Hepatocyte (in vitro differentiated cells): ENCODE measurements at regions not wholly inside any gene's neighbourhood (a gene's known extent, or its start where the extent isn't known, plus 50 kb on each side); places are given as distances from the start of the nearest gene placed in this dataset.
A peak's percentile ranks its signal among the peaks of the same experiment; 100 is the strongest.

Experiments used
- DNase-seq: peaks from one replicate; pipeline ENCODE4 v3.0.0-alpha.2; 2016; ENCODE audit warnings: low spot score
- H2AFZ ChIP-seq: fragments of 200-600 bp; sonication (generic); 2 replicates; pipeline ENCODE4 v1.6.0; 2016; ENCODE audit warnings: antibody characterized with exemption, mild to moderate bottlenecking
- H3K27ac ChIP-seq: fragments of 200-600 bp; sonication (generic); 2 replicates; pipeline ENCODE4 v1.5.1; 2016; ENCODE audit warnings: mild to moderate bottlenecking
- H3K27me3 ChIP-seq: fragments of 200-600 bp; sonication (generic); 2 replicates; pipeline ENCODE4 v1.6.1; 2016
- H3K36me3 ChIP-seq: fragments of 200-600 bp; sonication (generic); replicated peaks from 2 replicates; pipeline ENCODE4 v1.5.1; 2016; ENCODE audit warnings: low read depth; ENCODE audit not compliant: insufficient read depth
- H3K4me1 ChIP-seq: fragments of 200-600 bp; sonication (generic); 2 replicates; pipeline ENCODE4 v1.5.1; 2016; ENCODE audit warnings: mild to moderate bottlenecking, moderate library complexity; ENCODE audit not compliant: insufficient read depth
- H3K4me2 ChIP-seq: fragments of 200-600 bp; sonication (generic); 2 replicates; pipeline ENCODE4 v1.6.0; 2016
- H3K4me3 ChIP-seq: fragments of 200-600 bp; sonication (generic); 2 replicates; pipeline ENCODE4 v1.5.1; 2016; ENCODE audit warnings: mild to moderate bottlenecking
- H3K79me2 ChIP-seq: fragments of 200-600 bp; sonication (generic); 2 replicates; pipeline ENCODE4 v1.6.0; 2017; ENCODE audit warnings: mild to moderate bottlenecking
- H3K9me2 ChIP-seq: fragments of 200-600 bp; sonication (generic); replicated peaks from 2 replicates; pipeline ENCODE4 v1.6.0; 2017; ENCODE audit warnings: mild to moderate bottlenecking; ENCODE audit not compliant: insufficient read depth
- H3K9me3 ChIP-seq: fragments of 200-600 bp; sonication (generic); 2 replicates; pipeline ENCODE4 v1.5.1; 2016; ENCODE audit warnings: low read depth, mild to moderate bottlenecking
- H4K20me1 ChIP-seq: fragments of 200-600 bp; sonication (generic); 2 replicates; pipeline ENCODE4 v1.6.0; 2016; ENCODE audit warnings: mild to moderate bottlenecking; ENCODE audit not compliant: insufficient read depth, poor library complexity, severe bottlenecking
- EZH2 ChIP-seq: fragments of 200-600 bp; sonication (generic); IDR thresholded peaks from 2 replicates; pipeline ENCODE4 v1.6.1; 2016; ENCODE audit warnings: antibody characterized with exemption, mild to moderate bottlenecking, borderline replicate concordance
- EZH2phosphoT487 ChIP-seq: fragments of 200-600 bp; sonication (generic); IDR thresholded peaks from one replicate; pipeline ENCODE4 v1.6.1; 2018; ENCODE audit warnings: antibody characterized with exemption, mild to moderate bottlenecking, low read depth, moderate library complexity; ENCODE audit not compliant: unreplicated experiment, severe bottlenecking
- WGBS: methylation state at CpG from one replicate; pipeline ENCODE4 v1.1.6; 2016; ENCODE audit warnings: low lambda C conversion rate; ENCODE audit errors: missing lambda C conversion rate; 5-methylcytosine and 5-hydroxymethylcytosine counted together
- TF ChIP-seq, protein P1 (sequence below): fragments of 200-600 bp; sonication (generic); IDR thresholded peaks from 2 replicates; pipeline ENCODE4 v1.5.1; 2016; ENCODE audit warnings: antibody characterized with exemption, mild to moderate bottlenecking; ENCODE audit not compliant: poor library complexity

DNA sequence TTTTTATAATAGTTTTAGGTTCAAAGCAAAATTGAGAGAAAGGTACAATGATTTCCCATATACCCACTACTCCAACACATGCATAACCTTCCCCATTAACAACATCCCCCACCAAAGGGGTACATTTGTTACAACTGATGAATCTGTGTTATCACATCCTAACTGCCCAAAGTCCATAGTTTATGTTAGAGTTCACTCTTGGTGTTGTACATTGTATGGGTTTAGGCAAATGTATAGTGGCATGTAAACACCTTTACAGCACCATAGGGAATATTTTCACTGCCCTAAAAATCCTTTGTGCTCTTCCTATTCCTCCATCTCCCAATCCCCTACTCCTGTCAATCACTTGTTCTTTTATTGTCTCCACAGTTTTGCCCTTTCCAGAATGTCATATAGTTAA is 471.6 kb downstream of the CPS1 start:
- Histone ChIP-seq H3K79me2 (no peaks in the 10 kb centered on the region), H3K9me2 (no peaks in the 10 kb centered on the region), H4K20me1 (no peaks in the 10 kb centered on the region), H3K4me3 (no peak overlapping the region), H3K9me3 (no peaks in the 10 kb centered on the region), H3K36me3 (no peaks in the 10 kb centered on the region), H2AFZ (no peak overlapping the region), H3K4me2 (no peak overlapping the region), H3K27me3 (no peaks in the 10 kb centered on the region), H3K4me1 (no peaks in the 10 kb centered on the region), H3K27ac (no peak overlapping the region)
- DNase-seq = no peak
- TF ChIP-seq EZH2 = no peak
- TF ChIP-seq, protein P1, sequence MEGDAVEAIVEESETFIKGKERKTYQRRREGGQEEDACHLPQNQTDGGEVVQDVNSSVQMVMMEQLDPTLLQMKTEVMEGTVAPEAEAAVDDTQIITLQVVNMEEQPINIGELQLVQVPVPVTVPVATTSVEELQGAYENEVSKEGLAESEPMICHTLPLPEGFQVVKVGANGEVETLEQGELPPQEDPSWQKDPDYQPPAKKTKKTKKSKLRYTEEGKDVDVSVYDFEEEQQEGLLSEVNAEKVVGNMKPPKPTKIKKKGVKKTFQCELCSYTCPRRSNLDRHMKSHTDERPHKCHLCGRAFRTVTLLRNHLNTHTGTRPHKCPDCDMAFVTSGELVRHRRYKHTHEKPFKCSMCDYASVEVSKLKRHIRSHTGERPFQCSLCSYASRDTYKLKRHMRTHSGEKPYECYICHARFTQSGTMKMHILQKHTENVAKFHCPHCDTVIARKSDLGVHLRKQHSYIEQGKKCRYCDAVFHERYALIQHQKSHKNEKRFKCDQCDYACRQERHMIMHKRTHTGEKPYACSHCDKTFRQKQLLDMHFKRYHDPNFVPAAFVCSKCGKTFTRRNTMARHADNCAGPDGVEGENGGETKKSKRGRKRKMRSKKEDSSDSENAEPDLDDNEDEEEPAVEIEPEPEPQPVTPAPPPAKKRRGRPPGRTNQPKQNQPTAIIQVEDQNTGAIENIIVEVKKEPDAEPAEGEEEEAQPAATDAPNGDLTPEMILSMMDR = no peak
- no peak for TF ChIP-seq EZH2phosphoT487

DNA sequence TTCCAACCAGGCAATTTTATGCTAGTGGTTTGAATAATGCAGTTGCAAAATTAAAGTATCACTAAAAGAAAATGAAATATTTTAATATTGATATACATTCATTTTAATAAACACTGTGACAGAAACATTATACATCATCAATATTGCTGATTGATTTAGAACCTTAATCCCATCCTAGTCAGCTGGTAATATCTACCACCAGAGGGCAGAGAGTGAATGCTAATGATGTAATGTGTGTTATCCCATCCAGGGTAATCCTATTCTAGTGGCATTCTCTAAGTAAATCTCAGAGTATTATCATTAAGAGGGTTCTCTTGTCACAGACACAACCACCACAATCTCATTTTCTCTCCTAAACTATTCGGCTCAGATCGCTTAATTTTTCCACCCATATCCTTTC is 477.4 kb downstream of the CPS1 start:
- Histone ChIP-seq H3K9me3 (no peaks in the 10 kb centered on the region), H3K36me3 (no peaks in the 10 kb centered on the region), H2AFZ (no peak overlapping the region), H3K4me2 (no peak overlapping the region), H3K27ac (no peak overlapping the region), H3K79me2 (no peaks in the 10 kb centered on the region), H3K27me3 (no peaks in the 10 kb centered on the region), H3K4me1 (no peaks in the 10 kb centered on the region), H4K20me1 (no peaks in the 10 kb centered on the region), H3K4me3 (no peak overlapping the region), H3K9me2 (no peaks in the 10 kb centered on the region)
- WGBS = 43% methylated on average over 2 of the region's 2 CpGs
- TF ChIP-seq EZH2 (no peak), EZH2phosphoT487 (no peak)
- TF ChIP-seq, protein P1 = peak; percentile 52
- peak; percentile 20 for DNase-seq

DNA sequence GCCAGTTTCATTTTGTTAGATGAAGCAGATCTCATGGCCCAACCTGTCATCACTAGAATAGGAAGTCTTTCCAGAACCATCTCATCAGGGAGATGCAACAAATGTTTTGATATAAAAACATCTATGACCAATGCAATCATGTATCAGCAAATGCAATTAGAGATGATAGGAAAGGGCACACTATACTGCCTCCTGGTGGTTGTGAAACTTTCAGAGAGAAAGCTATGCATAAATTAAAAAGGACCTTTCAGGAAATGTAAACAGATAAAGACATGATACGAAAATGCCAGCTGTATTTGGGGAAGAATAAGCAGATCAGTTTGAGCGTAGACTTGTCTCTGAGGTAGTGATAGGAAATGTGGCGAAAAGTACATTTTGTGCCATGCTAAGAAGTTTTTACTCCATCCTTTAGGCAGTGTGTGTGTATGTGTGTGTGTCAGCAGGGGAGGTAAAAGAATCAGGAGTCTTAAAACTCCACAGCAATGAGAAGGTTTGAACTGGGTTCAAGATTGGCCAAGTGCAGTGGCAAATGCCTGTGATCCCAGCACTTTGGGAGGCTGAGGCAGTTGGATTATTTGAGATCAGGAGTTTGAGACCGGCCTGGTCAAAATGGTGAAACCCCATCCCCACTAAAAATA is 479.3 kb downstream of the CPS1 start:
- H3K9me3 ChIP-seq = no peaks in the 10 kb centered on the region
- H2AFZ ChIP-seq = no peak overlapping the region
- no peaks in the 10 kb centered on the region for H3K79me2 ChIP-seq
- TF ChIP-seq, protein P1 = peak; percentile 53
- no peak for TF ChIP-seq EZH2phosphoT487
- H3K4me1 ChIP-seq = no peaks in the 10 kb centered on the region
- no peak overlapping the region for H3K4me2 ChIP-seq
- H3K9me2 ChIP-seq = no peaks in the 10 kb centered on the region
- 66% methylated on average over 4 of the region's 4 CpGs for WGBS
- peak; percentile 38 for DNase-seq
- H4K20me1 ChIP-seq = no peaks in the 10 kb centered on the region
- H3K4me3 ChIP-seq = no peak overlapping the region
- no peaks in the 10 kb centered on the region for H3K27me3 ChIP-seq
- H3K36me3 ChIP-seq = no peaks in the 10 kb centered on the region
- no peak overlapping the region for H3K27ac ChIP-seq

DNA sequence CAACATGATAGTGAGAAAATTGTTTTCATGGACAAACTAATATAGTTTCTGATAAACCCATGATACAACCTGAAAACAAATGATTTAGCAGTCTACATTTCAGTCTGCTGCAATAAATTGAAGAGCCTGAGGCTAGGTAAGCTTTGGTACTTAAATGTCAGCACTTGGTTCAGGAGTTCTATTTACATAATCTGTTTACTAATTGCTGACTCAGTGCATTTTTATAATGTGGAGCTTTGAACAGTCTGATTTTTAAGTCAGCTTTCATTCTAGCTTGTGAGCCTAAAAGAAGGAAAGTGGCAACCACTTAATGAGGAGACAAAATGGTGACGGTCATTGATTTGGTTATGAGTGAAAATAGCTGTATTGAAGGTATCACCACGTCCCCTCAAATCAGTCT is 488.6 kb downstream of the CPS1 start:
- DNase-seq = no peak
- no peaks in the 10 kb centered on the region for H3K36me3 ChIP-seq
- peak overlapping the region; percentile 28 for H3K4me2 ChIP-seq
- H3K9me2 ChIP-seq = no peaks in the 10 kb centered on the region
- no peak overlapping the region for H3K4me3 ChIP-seq
- H3K79me2 ChIP-seq = no peaks in the 10 kb centered on the region
- no peaks in the 10 kb centered on the region for H3K27me3 ChIP-seq
- H4K20me1 ChIP-seq = no peaks in the 10 kb centered on the region
- H3K27ac ChIP-seq = no peak overlapping the region
- no peak overlapping the region for H2AFZ ChIP-seq
- TF ChIP-seq EZH2phosphoT487 (no peak), EZH2 (no peak)
- TF ChIP-seq, protein P1 = no peak
- WGBS = 88% methylated on average over 2 of the region's 2 CpGs
- no peaks in the 10 kb centered on the region for H3K9me3 ChIP-seq
- no peaks in the 10 kb centered on the region for H3K4me1 ChIP-seq
